Muscle of back (tissue), 3 donors: ENCODE measurements at regions not wholly inside any gene's neighbourhood (a gene's known extent, or its start where the extent isn't known, plus 50 kb on each side); places are given as distances from the start of the nearest gene placed in this dataset.
A peak's percentile ranks its signal among the peaks of the same experiment; 100 is the strongest.
"Not testable (repeated sequence)": the region's sequence is repeated elsewhere in the genome, so short reads cannot be mapped to it uniquely, and the experiment has no call there.

Experiments
- DNase-seq, 3 donors: peaks; one replicate each; pipeline versions ENCODE4 v3.0.0 to v3.0.0-alpha.2; 2013

DNA sequence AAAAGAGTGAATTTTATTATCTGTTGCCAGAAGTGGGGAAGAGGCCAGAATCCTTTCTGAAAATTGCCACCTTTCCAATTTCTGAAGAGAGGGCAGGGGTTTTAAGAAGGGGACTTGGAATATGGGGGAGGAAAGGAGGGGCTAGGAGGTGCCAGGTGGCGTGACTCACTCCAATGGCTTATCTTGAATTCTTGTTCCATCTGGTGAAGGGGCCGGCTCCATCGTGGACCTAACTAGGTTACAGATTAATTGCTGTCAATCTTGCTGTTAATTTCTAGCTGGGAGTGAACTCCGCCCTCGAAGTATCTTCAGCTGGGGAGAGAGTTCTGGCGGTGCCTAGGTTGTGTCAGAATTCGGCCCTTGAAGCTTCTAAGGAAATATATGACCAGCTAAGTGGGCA, 138.7 kb downstream of the YTHDC2 start:
- no peak for DNase-seq

DNA sequence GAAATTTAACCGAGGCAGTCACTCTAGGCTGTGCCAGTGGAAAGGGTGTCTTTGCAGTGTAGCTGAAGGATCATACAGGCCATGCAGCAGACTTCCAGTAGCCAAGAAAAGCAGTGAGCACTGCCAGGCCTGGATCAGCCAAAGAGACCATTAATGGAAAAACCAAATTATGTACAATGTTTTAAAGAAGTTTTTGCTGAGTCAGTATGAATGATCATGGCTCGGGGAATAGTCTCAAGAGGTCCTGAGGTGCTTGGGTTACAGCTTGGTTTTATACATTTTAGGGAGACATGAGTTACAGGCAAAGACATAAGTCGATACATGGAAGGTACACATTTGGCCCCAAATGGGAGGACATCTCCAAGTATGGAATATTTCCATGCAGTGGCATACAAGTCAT, 141.3 kb downstream of the YTHDC2 start:
- no peak for DNase-seq

DNA sequence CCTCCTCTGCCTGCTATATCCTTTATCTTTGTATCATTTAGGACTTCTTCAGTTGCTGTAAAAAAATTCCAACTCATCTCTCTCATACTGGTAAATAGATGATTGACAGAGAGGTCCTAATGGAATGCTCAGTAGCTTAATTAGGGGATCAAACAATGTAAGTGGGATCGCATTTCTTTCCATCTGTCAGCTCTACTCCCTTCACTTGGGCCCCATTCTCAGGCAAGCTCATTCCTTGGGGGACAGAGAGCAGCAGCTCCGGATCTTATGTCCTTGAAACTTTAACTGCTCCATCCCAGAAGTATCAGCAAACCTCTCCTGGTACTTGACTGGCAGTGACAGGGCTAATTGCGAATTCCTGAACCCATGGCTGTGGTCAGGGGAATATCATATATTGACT, 146.7 kb downstream of the YTHDC2 start:
- peak in 1 of 3 donors; percentile 14 for DNase-seq

DNA sequence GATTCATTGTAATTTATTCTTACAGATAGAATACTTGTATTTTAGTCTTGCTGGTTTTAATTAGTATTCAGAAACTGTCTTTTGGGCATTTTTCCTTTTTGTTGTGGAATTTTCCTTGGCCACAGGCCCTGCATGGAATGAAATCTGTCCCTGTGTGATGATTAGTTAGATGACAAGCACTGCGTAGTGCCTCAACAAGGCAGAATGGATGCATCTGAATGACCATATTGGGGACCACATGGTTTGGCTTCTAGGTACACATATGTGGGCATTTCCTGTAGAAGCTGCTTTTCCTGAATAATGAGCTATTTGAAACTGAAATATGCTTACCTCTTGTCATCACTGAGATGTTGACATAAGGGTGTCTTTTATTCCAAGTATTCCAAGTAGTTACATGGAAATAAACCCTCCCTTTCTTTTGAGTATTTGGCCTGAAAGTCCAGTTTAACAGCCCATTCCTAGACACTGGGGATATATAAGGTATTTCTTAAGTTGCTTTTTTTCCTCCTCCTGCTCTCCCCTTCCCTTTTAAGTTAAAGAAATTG, 147.3 kb downstream of the YTHDC2 start:
- peak in 1 of 3 donors; percentile 23 for DNase-seq

DNA sequence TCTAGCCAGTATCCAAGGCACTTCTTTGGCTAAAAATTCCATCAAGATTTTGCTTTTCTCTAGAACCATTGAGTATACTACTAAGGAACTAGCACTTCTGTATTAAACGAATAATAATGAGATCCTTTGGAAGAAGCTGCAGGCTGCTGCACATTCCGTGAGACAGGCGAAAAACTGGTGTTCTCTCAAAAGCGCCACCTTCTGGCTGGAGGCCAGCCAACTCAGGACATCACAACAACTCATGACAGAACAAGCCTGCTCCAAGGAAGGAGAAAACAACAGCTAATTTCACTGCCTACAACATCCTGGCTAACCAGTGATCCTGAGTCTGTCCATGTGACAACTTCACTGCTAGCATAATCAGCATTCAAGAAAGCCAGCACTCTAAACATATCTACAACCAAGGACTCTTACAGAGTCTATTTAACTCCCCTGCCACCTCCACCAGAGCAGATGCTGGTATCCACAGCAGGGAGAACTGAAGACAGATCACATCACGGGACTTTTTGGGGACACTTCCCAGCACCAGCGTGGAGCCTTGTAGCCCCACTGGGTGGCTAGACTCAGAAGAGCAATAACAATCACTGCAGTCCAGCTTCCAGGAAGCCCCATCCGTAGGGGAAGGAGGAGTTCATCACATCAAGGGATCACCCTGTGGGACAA, 150.5 kb downstream of the YTHDC2 start:
- peak in 1 of 3 donors; percentile 6 for DNase-seq

DNA sequence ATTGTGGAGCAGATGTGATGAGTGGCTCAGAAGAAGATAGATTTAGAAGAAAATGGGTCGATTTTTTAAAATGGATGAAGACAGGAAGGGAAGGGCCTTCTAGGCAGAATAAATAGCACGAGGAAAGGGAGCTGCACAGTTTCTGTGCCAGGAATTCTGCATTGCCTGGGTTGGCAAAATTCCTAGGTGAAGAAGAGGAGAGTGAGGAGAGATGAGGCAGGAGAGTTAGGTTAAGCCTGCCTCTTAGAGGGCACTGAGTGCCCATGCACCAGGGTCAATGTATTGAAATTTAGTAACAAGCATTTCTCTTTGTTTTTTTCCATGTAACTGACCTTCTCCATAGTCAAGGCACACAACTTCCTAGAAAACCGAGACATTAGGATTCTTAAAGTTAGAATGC, 159.5 kb downstream of the YTHDC2 start:
- no peak for DNase-seq

DNA sequence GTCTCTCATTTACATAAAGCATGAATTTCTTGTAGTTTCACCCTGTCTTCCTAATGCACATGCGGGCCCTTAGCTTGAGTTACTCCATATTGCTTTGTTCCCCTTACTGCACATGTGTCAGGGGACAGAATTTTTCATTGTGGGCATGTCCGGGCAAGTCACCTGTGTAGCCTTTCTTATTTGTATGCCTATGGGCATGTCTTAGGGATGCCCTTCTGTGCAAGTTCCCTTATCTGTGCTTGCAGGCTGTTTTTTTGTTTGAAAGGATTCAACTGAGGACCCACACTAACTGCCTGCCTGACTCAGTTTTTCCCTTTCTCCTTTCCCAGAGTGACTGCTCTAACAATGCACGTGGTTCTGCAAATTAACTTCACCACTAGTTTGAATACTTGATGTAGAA, 161.7 kb downstream of the YTHDC2 start:
- DNase-seq: no peak

DNA sequence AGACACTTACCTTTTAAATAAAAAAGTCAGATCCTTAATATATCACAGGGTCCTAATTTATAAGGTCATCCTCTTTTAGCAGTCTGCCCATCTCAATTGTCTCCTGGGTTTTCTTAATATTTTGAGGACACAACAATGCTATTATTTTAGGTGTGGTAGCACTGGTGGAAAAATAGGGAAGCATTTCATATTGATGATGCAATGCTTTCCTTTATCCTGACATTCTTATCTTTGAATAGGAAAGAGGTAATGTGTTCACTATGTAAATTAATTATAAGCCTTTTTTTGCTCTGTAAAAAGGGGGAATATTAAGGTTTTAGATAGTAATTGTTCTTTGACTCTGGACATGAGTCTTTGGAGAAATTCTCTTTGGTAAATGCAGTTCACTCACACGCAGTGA, 164.7 kb downstream of the YTHDC2 start:
- DNase-seq: no peak

DNA sequence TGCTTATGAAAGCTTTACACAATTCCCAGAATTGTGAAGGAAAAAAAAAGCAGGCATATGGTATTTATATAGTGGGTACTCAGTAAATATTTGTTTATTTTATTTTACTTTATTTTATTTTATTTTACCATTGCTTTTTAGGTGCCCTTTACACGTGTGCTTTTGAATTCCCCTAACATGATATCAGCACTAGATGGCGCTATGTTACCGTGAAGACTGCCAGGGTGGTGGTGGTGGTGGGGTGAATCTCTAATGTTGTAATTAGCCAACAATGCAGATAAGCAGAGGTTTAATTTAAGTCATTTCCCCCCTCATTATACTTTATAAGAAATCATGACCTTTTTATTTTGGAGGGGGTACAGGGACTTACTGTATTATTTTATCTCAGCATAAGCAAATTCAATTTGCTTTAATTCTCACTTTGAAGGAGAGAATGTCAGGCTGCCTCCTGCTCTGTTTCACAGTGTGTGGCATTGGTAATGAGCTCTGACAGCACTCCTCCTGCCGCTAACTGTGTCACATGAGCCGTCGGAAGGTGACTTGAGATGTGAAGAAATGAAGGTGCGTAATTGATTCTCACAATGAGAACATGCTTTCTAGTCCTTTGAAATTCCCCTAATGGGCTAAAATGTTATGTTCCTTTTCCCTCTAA, 165.6 kb downstream of the YTHDC2 start:
- DNase-seq: peak; percentile 31 to 52 (median 36)

DNA sequence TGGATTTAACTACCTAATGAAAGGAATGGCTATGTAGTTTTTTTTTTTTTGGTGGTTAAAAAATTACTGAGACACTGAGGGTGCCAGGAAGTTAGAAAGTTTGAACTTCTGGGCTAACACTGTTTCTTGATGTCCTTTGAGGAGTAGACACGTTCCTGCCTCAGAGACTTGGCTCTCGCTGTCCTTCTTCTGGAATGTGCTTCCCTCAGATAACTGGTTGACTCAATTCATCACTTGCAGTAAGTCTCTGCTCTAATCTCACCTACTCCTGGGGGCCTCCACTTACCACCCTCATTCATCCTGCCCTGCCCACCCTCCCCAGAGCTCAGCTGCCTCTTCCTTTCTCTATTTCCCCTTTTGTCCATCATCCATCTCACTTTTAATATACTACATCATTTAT, 167.0 kb downstream of the YTHDC2 start:
- DNase-seq: no peak

DNA sequence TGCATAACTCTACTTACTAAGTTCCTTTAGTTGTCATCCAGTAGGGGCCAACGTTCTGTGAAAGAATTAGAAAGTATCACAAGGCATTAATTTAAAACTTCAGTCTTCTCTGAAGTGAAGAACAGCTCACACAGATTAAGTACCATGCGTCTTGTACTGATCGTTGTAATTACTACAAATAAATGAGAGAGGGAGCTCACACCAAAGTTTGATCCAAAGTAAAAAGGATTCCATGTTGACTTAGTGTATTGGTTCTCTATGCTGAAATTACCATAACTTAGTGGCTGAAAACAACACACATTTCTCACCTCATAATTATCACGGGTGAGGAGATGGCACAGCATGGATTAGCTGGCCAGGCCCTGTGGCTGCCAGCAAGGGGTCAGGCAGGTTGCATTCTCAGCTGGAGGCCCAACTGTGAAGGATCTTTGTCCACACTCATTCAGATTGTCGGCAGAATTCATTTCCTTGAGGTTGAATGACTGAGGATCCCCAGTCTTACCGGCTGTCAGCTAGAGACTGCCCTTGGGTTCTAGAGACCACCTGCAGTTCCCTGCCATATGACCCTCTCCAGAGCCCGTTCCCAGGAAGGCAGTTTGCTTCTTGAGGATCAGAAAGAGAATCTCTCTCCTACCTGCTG, 169.1 kb downstream of the YTHDC2 start:
- peak in 1 of 3 donors; percentile 33 for DNase-seq

DNA sequence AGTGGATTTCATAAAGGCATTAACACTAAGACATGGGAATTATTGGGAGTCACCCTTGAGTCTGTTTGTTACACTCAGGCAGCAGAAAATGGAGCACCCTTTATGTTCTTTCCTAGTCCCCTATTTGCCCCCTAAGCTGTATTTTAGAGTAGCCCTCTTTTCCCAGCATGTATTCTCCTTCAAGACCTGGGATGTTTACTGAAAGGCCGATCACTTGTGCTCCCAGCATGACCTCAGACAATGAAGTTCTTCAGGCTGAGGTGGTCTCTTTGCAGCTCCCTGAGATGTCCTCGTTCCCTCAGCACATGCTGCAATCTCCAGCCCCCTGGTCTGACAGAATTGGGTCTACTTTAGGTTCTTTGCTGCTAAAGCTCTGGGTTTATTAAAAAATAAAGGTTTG, 169.7 kb downstream of the YTHDC2 start:
- DNase-seq: no peak

DNA sequence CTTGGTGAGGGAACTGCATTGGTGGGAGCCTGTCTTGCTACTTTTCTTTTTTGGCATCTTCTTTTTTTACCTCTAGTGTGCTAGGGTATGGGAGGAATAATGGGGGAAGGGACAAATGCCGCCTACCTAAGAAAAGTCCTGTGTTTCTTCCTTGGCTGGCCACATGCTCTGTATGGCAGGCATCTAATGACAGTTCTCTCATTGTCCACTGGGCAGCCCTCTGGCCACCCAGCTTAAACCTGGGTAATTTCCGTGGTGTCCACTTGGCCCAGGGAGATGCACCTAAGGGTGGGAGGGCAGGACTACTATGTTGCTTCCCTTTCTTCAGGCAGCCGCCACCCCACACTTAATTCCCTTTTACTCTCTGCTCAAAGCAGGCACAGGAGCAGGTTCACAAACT, 173.1 kb downstream of the YTHDC2 start:
- no peak for DNase-seq

DNA sequence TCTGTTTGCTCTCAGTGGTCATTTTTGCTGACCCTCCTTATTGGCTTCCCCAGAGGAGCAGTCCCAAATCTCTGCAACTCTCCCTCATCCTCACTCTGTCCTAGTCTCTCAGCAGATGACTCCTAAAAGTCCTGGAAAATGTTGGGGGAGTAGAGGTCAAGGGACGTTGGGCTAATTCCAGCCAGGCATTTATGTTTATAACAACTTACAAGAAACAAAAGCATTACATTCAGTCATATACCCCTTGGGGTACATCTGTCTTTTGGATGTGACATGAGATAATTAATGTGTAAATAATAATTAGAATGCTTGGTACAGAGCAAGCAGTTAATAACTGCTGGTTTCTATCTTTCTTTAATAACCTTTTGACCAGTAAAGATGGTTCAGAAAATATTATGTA, 176.2 kb downstream of the YTHDC2 start:
- no peak for DNase-seq

DNA sequence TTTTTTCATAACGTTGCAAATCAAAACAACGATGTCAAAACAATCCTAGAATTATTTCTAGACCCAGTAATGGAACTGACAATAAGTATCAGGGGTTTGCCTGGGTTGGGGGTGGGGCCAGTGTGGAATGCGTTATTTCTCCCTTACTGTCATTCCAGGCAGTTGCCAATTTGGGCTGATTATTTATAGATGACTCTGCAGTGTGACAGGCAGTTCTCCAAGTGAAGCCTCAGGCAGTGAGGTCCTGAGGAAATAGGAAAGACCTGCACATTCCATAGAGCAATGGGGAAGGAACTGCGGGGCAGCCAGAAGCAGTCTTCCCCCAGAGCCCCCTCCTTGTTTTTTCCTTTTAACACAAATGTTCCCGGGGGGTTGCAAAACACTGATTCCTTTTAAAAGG, 179.0 kb downstream of the YTHDC2 start:
- no peak for DNase-seq

DNA sequence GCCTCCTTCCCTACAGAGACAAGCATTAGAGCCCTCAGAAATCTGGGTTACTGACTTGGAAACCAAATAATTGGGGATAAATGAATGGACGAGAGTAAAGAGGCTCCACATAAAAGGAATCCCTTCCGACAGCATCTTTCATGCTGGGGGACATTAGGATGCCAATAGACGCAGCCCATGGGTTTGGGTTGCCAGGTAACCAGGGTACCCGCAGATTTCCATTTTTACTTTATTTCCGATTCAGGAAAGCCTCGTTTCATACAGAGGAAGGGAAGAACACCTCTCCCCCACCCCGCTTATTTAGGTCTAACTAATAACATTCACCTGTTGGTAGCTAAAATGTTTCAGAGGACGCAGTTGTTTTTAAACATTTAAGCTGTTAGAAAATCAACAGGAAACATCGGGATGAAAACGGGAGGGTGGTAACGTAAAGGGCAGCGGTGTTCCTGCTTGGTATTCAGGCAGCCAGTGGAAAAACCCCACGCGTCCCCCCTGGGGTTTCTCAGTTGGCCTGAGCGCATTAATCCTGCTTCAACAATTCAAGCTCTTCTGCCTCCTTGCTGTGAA, 179.5 kb downstream of the YTHDC2 start:
- peak in 2 of 3 donors; percentile 23 to 26 for DNase-seq

DNA sequence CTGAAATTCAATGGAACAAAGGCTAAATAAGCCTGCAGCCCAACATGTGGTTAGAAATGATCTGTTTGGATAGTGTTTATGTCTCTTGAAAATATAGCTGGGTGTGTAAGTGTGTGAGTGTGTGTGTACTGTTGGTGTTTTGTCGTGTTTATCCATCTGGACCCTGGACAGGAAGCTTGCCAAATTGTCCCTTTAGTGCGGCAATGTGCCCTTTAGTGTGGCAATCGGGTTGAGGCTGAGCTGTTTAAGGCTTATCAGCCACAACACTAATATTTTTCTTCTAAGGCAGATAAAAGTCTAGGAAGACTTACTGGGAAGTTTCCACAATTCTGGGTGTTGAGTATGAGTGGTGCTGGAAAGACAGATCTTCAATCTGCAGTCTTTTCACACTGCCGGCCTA, 180.2 kb downstream of the YTHDC2 start:
- no peak for DNase-seq

DNA sequence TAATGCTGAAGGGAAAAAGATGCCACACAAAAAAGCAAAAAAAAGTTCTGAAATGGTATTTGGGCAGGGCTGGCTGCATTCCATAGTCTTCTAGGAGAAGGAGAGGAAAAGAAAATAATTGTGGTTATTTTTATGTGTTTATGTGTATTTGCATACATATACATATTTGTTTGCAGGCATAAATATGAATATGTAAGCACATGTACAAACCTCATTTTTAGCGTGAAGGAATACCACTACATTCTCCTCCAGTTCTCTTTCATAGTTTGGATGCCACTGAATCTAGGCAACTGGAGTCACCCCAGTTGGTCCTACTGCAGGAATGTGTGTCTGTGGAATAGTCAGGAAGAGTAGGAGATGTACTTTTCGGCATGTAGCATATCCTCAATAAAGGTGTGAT, 181.1 kb downstream of the YTHDC2 start:
- no peak for DNase-seq

DNA sequence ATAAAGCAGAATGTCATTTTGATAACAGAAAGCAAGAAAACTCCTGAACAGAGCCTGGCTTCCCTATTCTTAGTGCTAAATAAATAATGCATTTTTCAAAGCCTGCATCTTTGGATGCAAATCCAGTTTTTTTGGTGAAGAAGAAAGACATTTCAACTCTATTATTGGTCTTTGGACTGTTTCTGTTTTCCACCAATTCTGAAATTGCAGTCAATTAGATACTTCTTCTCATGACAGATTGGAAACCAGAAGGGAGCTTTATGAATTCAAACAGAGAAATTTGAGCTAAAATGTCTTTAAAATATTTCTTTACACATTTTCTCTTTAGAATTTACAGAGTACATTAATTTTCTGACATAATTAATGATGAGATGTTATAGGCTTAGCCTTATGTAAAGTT, 189.8 kb downstream of the YTHDC2 start:
- DNase-seq: no peak

DNA sequence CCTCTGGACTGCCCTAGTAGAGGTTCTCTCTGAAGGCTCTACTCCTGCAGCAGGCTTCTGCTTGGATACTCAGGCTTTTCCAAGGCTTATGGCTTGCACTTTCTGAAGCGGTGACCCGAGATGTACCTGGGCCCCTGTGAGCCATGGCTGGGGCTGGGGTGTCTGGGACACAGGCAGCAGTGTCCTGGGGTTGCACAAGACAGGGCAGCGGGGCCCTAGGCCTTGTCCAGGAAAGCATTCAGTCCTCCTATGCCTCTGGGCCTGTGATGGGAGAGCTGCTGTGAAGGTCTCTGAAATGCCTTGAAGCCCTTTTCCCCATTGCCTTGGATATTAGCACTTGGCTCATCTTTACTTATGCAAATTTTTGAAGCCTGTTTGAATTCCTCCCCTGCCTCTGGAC, 192.2 kb downstream of the YTHDC2 start:
- DNase-seq: no peak

DNA sequence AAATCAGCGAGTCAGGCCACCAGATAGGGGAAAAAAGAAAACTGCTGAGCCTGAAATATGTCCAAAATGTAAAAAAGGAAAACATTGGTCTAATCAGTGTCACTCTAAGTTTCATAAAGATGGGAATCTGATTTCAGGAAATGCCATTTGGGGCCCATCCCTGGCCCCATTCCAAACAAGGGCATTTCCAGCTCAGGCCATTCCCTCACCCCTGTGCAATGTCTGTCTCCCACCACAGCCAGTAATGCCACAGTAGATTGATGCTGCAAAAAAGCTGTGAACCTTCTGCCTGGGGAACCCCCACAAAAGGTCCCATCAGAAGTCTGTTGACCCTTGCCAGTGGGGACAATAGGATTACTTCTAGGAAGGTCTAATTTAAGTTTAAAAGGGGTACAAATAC, 199.6 kb downstream of the YTHDC2 start:
- no peak for DNase-seq

DNA sequence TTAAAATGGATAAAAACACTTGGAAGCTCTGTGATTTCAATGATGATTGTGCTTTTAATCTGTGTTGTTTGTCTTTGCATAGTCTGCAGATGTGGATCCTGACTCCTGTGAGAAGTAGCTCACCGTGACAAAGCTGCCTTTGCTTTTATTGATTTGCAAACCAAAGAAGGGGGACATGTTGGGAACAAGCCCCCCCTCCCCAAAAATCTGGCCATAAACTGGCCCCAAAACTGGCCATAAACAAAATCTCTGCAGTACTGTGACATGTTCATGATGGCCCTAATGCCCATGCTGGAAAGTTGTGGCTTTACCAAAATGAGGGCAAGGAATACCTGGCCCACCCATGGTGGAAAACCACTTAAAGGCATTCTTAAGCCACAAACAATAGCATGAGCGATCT, 202.4 kb downstream of the YTHDC2 start:
- not testable (repeated sequence) for DNase-seq

DNA sequence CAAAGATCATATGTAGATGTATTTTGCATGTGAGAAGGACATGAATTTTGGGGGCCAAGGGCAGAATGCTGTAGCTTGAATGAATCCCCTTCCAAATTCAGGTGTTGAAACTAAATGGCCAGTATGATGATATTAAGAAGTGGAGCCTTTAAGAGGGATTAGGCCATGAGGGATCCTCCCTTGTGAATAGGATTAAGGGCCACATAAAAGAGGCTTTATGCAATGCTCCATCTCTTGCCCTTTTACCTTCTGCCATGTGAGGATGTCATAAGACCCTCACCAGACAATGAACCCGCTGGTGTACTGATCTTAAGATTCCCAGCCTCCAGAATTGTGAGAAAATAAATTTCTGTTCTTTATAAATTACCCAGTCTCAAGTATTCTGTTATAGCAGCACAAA, 206.1 kb downstream of the YTHDC2 start:
- DNase-seq: no peak
